ENCODE measurements at regions not wholly inside any gene's neighbourhood (a gene's known extent, or its start where the extent isn't known, plus 50 kb on each side); places are given as distances from the start of the nearest gene placed in this dataset.

- H3K4me2 ChIP-seq, result no peak overlapping the region
- WGBS (ENCODE audit: low lambda C conversion rate), result 67% methylated on average over 2 of the region's 2 CpGs
Measured at GRCh38 chr12:93170928-93171327, 206.8 kb upstream of the NUDT4 start.

More at GRCh38 chr12:93170928-93171327, 206.8 kb upstream of the NUDT4 start:
- POLR2A ChIA-PET, result no interaction called here
- Histone ChIP-seq H3K4me1 (ENCODE audit: control insufficient read depth in 1 of 2, insufficient read depth in 2 of 2, low read depth in 1 of 2, low read length in 1 of 2) (peaks cover 19 to 34% of the 10 kb centered on the region in 2 experiments), H3F3A (replicated peaks; ENCODE audit: insufficient read depth) (peaks cover 17% of the 10 kb centered on the region), H3K9me2 (no peaks in the 10 kb centered on the region), H3K79me2 (ENCODE audit: insufficient read depth) (no peaks in the 10 kb centered on the region), H3K9me3 (no peaks in the 10 kb centered on the region), H3K9ac (no peak overlapping the region), H4K20me1 (ENCODE audit: insufficient read depth) (no peaks in the 10 kb centered on the region), H3K27ac (ENCODE audit: low read depth in 2 of 2, low read length in 1 of 2) (peak overlapping the region in 1 of 2 experiments; percentile 90; a peak in 1 of 4 replicates), H2AFZ (ENCODE audit: low read depth) (no peak overlapping the region), H3K36me3 (replicated peaks in 1 of 2; ENCODE audit: control insufficient read depth in 1 of 2, insufficient read depth in 2 of 2, low read length in 1 of 2) (no peaks in the 10 kb centered on the region), H3K4me3 (ENCODE audit: low read depth in 2 of 2, low read length in 1 of 2) (no peak overlapping the region), H3K27me3 (ENCODE audit: insufficient read depth) (no peaks in the 10 kb centered on the region)
- DNase-seq, result no peak
- no peak for TF ChIP-seq CTCF (IDR thresholded peaks at IDR 0.05)
- TF ChIP-seq, protein P1, sequence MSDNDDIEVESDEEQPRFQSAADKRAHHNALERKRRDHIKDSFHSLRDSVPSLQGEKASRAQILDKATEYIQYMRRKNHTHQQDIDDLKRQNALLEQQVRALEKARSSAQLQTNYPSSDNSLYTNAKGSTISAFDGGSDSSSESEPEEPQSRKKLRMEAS (IDR thresholded peaks at IDR 0.05; ENCODE audit: low read depth), result no peak
- TF ChIP-seq TCF12 (IDR thresholded peaks at IDR 0.05), result no peak
- TF ChIP-seq, protein P2, sequence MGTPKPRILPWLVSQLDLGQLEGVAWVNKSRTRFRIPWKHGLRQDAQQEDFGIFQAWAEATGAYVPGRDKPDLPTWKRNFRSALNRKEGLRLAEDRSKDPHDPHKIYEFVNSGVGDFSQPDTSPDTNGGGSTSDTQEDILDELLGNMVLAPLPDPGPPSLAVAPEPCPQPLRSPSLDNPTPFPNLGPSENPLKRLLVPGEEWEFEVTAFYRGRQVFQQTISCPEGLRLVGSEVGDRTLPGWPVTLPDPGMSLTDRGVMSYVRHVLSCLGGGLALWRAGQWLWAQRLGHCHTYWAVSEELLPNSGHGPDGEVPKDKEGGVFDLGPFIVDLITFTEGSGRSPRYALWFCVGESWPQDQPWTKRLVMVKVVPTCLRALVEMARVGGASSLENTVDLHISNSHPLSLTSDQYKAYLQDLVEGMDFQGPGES (IDR thresholded peaks at IDR 0.05; ENCODE audit: low read depth, low read length), result no peak
- no peak for TF ChIP-seq RXRA (IDR thresholded peaks at IDR 0.05; ENCODE audit: borderline replicate concordance, low read depth)
- no peak for TF ChIP-seq GABPA (IDR thresholded peaks at IDR 0.05; ENCODE audit: low read depth)
- no peak for TF ChIP-seq MXI1 (IDR thresholded peaks at IDR 0.05; ENCODE audit: low read depth, low read length)
- no peak for TF ChIP-seq SMC3 (IDR thresholded peaks at IDR 0.05; ENCODE audit: low read depth, low read length)
- no peak for TF ChIP-seq RAD21 (IDR thresholded peaks at IDR 0.05; ENCODE audit: low read length)
- TF ChIP-seq USF1 (IDR thresholded peaks at IDR 0.05; ENCODE audit: borderline replicate concordance, low read depth), result no peak
- TF ChIP-seq MEF2A (IDR thresholded peaks at IDR 0.05; ENCODE audit: borderline replicate concordance, low read depth), result no peak
- no peak for TF ChIP-seq NFIC (IDR thresholded peaks at IDR 0.05; ENCODE audit: borderline replicate concordance)
- no peak for TF ChIP-seq RFX5 (IDR thresholded peaks at IDR 0.05; ENCODE audit: low read length)
- TF ChIP-seq NRF1 (IDR thresholded peaks at IDR 0.05; ENCODE audit: low read depth, low read length), result no peak
- TF ChIP-seq SIN3A (IDR thresholded peaks at IDR 0.05; ENCODE audit: borderline replicate concordance, low read depth, low read length), result no peak
- no peak for TF ChIP-seq TAF1 (IDR thresholded peaks at IDR 0.05; ENCODE audit: borderline replicate concordance, low read depth, low read length)
- TF ChIP-seq REST (IDR thresholded peaks at IDR 0.05; ENCODE audit: low read depth, low read length), result no peak
- no peak for TF ChIP-seq FOXJ3 (CRISPR knock-in tag; IDR thresholded peaks at IDR 0.05)
- TF ChIP-seq, protein P3, sequence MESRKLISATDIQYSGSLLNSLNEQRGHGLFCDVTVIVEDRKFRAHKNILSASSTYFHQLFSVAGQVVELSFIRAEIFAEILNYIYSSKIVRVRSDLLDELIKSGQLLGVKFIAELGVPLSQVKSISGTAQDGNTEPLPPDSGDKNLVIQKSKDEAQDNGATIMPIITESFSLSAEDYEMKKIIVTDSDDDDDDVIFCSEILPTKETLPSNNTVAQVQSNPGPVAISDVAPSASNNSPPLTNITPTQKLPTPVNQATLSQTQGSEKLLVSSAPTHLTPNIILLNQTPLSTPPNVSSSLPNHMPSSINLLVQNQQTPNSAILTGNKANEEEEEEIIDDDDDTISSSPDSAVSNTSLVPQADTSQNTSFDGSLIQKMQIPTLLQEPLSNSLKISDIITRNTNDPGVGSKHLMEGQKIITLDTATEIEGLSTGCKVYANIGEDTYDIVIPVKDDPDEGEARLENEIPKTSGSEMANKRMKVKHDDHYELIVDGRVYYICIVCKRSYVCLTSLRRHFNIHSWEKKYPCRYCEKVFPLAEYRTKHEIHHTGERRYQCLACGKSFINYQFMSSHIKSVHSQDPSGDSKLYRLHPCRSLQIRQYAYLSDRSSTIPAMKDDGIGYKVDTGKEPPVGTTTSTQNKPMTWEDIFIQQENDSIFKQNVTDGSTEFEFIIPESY (IDR thresholded peaks at IDR 0.05; ENCODE audit: borderline replicate concordance, low read depth), result no peak
- CTCF ChIA-PET, result no interaction called here

All from SK-N-SH (cell line).